ENCODE measurements at regions not wholly inside any gene's neighbourhood (a gene's known extent, or its start where the extent isn't known, plus 50 kb on each side); places are given as distances from the start of the nearest gene placed in this dataset.

DNA sequence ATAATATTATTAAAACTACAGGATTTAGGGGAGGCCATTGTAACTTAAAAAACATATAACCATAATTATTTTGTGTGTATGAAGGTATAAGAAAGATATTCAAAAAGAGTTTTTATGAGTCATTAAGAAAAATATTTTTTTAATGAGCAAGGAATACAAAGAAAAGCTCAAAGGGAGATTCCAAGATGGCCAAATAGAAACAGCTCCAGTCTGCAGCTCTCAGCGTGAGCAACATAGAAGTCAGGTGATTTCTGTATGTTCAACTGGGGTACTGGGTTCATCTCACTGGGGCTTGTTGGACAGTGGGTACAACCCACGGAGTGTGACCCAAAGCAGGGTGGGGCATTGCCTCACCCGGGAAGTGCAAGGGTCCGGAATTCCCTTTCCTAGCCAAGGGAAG is 336.1 kb downstream of the TBL1XR1 start:
- Histone ChIP-seq H3K36me3 (ENCODE audit: control insufficient read depth, insufficient read depth, low read length) (no peaks in the 10 kb centered on the region), H3K4me3 (replicated peaks; ENCODE audit: low read depth, low read length) (no peak overlapping the region)
- DNase-seq (ENCODE audit: extremely low read depth, insufficient read length) = no peak

DNA sequence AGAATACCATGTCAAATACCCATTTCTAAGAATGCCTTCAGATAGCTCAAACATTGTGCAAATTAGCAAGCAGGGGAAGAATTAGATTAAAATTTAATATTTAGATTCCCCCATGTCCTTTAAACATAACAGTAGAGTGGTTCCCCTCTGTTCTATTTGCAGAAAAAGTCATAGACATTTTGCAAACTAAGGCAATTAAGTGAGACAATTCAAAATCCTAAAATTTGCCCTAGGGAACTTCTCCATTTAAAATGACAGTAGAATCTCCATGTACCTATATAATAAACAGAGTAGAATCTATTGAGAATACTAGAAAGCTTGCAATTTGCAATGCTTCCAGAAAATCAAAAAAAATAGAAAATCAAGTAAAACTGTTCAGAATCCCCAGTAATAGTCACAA is 340.6 kb downstream of the TBL1XR1 start:
- TF ChIP-seq, protein P1, sequence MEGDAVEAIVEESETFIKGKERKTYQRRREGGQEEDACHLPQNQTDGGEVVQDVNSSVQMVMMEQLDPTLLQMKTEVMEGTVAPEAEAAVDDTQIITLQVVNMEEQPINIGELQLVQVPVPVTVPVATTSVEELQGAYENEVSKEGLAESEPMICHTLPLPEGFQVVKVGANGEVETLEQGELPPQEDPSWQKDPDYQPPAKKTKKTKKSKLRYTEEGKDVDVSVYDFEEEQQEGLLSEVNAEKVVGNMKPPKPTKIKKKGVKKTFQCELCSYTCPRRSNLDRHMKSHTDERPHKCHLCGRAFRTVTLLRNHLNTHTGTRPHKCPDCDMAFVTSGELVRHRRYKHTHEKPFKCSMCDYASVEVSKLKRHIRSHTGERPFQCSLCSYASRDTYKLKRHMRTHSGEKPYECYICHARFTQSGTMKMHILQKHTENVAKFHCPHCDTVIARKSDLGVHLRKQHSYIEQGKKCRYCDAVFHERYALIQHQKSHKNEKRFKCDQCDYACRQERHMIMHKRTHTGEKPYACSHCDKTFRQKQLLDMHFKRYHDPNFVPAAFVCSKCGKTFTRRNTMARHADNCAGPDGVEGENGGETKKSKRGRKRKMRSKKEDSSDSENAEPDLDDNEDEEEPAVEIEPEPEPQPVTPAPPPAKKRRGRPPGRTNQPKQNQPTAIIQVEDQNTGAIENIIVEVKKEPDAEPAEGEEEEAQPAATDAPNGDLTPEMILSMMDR (IDR thresholded peaks at IDR 0.05; ENCODE audit: insufficient read depth, low read length, poor library complexity, severe bottlenecking) = no peak
- DNase-seq (ENCODE audit: extremely low read depth, insufficient read length) = no peak
- Histone ChIP-seq H3K27me3 (replicated peaks; ENCODE audit: control insufficient read depth, insufficient read depth, low read length) (no peaks in the 10 kb centered on the region), H3K4me3 (replicated peaks; ENCODE audit: low read depth, low read length) (no peak overlapping the region), H3K36me3 (ENCODE audit: control insufficient read depth, insufficient read depth, low read length) (no peaks in the 10 kb centered on the region)

More for the DNA sequence above, 336.1 kb downstream of the TBL1XR1 start:
- TF ChIP-seq, protein P1 (IDR thresholded peaks at IDR 0.05; ENCODE audit: insufficient read depth, low read length, poor library complexity, severe bottlenecking) = no peak
- no peaks in the 10 kb centered on the region for H3K27me3 ChIP-seq (replicated peaks; ENCODE audit: control insufficient read depth, insufficient read depth, low read length)

DNA sequence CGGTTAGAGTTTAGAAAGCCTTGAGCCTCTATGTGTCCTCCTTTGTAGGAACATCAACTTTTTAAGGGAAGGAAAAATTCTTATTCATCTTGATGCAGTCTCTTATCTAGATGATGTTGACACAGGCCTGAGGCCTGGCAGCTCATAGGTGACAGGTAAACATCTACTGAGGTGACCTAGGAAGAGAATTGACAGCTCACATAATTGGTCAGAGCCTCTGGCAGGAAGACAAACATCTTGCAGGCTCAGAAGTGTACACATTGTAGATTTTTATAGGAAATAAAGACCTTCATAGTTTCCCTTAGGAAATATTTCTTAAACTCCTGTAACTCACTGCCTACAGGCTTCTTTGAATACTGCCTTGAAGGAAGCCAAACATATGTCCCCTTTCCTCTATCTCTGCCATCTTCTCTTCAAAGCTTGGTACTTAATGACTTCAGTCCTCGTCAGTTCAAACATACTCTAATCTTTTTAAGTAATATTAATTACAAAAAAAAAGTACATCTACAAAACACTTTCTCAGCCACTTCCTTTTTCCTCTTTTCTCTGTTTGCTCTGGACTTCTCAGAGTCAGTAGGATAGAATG is 341.3 kb downstream of the TBL1XR1 start:
- Histone ChIP-seq H3K27me3 (replicated peaks; ENCODE audit: control insufficient read depth, insufficient read depth, low read length) (no peaks in the 10 kb centered on the region), H3K4me3 (replicated peaks; ENCODE audit: low read depth, low read length) (no peak overlapping the region), H3K36me3 (ENCODE audit: control insufficient read depth, insufficient read depth, low read length) (no peaks in the 10 kb centered on the region)
- DNase-seq (ENCODE audit: extremely low read depth, insufficient read length) = no peak
- TF ChIP-seq, protein P1 (IDR thresholded peaks at IDR 0.05; ENCODE audit: insufficient read depth, low read length, poor library complexity, severe bottlenecking) = no peak

DNA sequence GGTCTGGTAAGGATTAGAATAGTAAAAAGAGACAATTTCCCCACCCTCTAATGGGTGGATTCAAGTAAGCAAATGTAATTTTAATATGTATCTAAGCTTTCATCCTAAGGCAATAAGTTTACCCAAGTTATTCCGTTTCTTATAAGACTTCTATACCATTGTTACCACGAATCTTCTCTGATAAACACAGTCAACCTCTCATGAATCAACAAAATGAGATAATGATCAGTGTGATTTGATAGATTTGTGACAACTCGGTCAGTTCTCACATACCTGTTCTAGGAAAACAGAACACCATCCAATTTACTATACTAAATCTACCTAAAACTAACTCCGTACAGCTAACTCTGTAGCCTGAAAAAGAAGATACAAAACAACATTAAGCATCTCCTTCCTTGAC is 342.1 kb downstream of the TBL1XR1 start:
- H3K27me3 ChIP-seq (replicated peaks; ENCODE audit: control insufficient read depth, insufficient read depth, low read length) = no peaks in the 10 kb centered on the region
- no peak overlapping the region for H3K4me3 ChIP-seq (replicated peaks; ENCODE audit: low read depth, low read length)
- TF ChIP-seq, protein P1 (IDR thresholded peaks at IDR 0.05; ENCODE audit: insufficient read depth, low read length, poor library complexity, severe bottlenecking) = no peak
- no peaks in the 10 kb centered on the region for H3K36me3 ChIP-seq (ENCODE audit: control insufficient read depth, insufficient read depth, low read length)
- no peak for DNase-seq (ENCODE audit: extremely low read depth, insufficient read length)

DNA sequence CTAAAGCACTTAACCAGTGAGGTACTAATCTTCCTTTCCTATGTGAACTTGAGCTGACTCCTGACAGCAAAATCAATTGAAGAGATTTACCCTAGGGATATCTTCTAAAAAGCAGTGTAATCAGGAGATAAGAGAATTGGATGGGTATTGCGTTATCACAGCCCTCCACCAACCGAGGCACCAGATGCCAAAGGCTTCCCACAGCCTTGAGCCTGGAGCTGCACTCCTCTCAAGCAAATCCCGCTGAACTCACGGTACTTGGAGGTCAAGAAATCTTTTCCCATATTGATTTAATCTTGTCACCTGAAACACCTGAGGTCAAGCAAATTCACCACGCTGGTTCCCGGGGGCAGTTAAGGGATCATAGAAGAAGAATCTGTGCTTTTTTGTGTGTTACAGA is 346.8 kb downstream of the TBL1XR1 start:
- no peak overlapping the region for H3K4me3 ChIP-seq (replicated peaks; ENCODE audit: low read depth, low read length)
- DNase-seq (ENCODE audit: extremely low read depth, insufficient read length) = no peak

More for the DNA sequence above, 346.8 kb downstream of the TBL1XR1 start:
- Histone ChIP-seq H3K27me3 (replicated peaks; ENCODE audit: control insufficient read depth, insufficient read depth, low read length) (no peaks in the 10 kb centered on the region), H3K36me3 (ENCODE audit: control insufficient read depth, insufficient read depth, low read length) (no peaks in the 10 kb centered on the region)
- TF ChIP-seq, protein P1 (IDR thresholded peaks at IDR 0.05; ENCODE audit: insufficient read depth, low read length, poor library complexity, severe bottlenecking) = no peak
